A549 (cell line): ENCODE measurements at regions not wholly inside any gene's neighbourhood (a gene's known extent, or its start where the extent isn't known, plus 50 kb on each side); places are given as distances from the start of the nearest gene placed in this dataset.

Experiments used
- ATAC-seq, 2 experiments: fragments of 200-7000 bp in 1 of 2; fragments of >200 bp in 1 of 2; cut with Nextera tagmentation in 1 of 2; cut with Tn5 transposase in 1 of 2; 3 replicates each; pipeline versions ENCODE4 v1.8.0 to v1.9.1; 2018 to 2020; ENCODE audit warnings: mild to moderate bottlenecking in 1 of 2, moderate library complexity in 1 of 2
- CTCF ChIA-PET: fragments of 300-600 bp; sonication (Branson Sonifier 250); formaldehyde crosslinking; extraction: SDS; loops from one replicate; lab custom pipeline; 2021; ENCODE audit warnings: antibody characterized with exemption, inconsistent platforms; lab: Yijun Ruan, JAX
- POLR2A ChIA-PET: fragments of 350-600 bp; formaldehyde crosslinking; extraction: SDS; loops from one replicate; lab custom pipeline; 2021; ENCODE audit warnings: antibody characterized with exemption, inconsistent platforms; lab: Yijun Ruan, JAX
- DNase-seq, 2 experiments: peaks; one replicate each; pipeline versions ENCODE4 v3.0.0 to v3.0.0-alpha.2; 2011 to 2016; ENCODE audit warnings: low read depth in 1 of 2, low spot score in 1 of 2
- FAIRE-seq: peaks from 2 replicates; lab custom pipeline; 2011; peaks lifted over from hg19 to GRCh38; lab: Jason Lieb, UNC
- H3K27ac ChIP-seq, 2 experiments: fragments of >200 bp; sonication (Bioruptor Twin); formaldehyde crosslinking; 3 replicates each; pipeline ENCODE4 v1.5.1; 2016 to 2017
- H3K4me1 ChIP-seq: fragments of >200 bp; sonication (Bioruptor Twin); formaldehyde crosslinking; 3 replicates; pipeline ENCODE4 v1.6.1; 2016
- H3K4me2 ChIP-seq: fragments of >200 bp; sonication (Bioruptor Twin); formaldehyde crosslinking; 3 replicates; pipeline ENCODE4 v1.6.1; 2016
- H3K4me3 ChIP-seq: fragments of >200 bp; sonication (Bioruptor Twin); formaldehyde crosslinking; 3 replicates; pipeline ENCODE4 v1.5.1; 2016
- H3K9me3 ChIP-seq: fragments of >200 bp; sonication (Bioruptor Twin); formaldehyde crosslinking; 3 replicates; pipeline ENCODE4 v1.6.1; 2016
- BHLHE40 ChIP-seq: IDR thresholded peaks from 2 replicates; pipeline ENCODE4 v1.6.1; 2012; ENCODE audit warnings: low read depth, low read length, inconsistent platforms
- CHD2 ChIP-seq: fragments of 150-350 bp; IDR thresholded peaks from 2 replicates; pipeline ENCODE4 v1.6.1; 2014; ENCODE audit warnings: low read length; ENCODE audit not compliant: partially characterized antibody
- CHD4 ChIP-seq: fragments of 200-600 bp; sonication (generic); IDR thresholded peaks from 2 replicates; pipeline ENCODE4 v1.6.1; 2016; ENCODE audit warnings: antibody characterized with exemption, mild to moderate bottlenecking, borderline replicate concordance
- FOXS1 ChIP-seq: fragments of 250-450 bp; sonication (Bioruptor Pico); IDR thresholded peaks from 2 replicates; pipeline ENCODE4 v1.5.0; 2020; ENCODE audit warnings: mild to moderate bottlenecking, moderate library complexity
- GATA3 ChIP-seq: IDR thresholded peaks from 2 replicates; pipeline ENCODE4 v1.6.1; 2012; ENCODE audit warnings: borderline replicate concordance
- HEYL ChIP-seq: fragments of 250-450 bp; sonication (Bioruptor Pico); IDR thresholded peaks from 2 replicates; pipeline ENCODE4 v1.8.0; 2021; ENCODE audit warnings: mild to moderate bottlenecking, moderate library complexity
- HOXA7 ChIP-seq: fragments of 250-450 bp; sonication (Bioruptor Pico); IDR thresholded peaks from 2 replicates; pipeline ENCODE4 v1.5.0; 2020; ENCODE audit warnings: mild to moderate bottlenecking, moderate library complexity
- HOXB13 ChIP-seq: fragments of 250-450 bp; sonication (Bioruptor Pico); IDR thresholded peaks from 2 replicates; pipeline ENCODE4 v1.5.0; 2020; ENCODE audit warnings: low read depth, mild to moderate bottlenecking, moderate library complexity
- HOXB5 ChIP-seq: fragments of 250-450 bp; sonication (Bioruptor Pico); IDR thresholded peaks from 2 replicates; pipeline ENCODE4 v1.5.0; 2020; ENCODE audit warnings: mild to moderate bottlenecking, moderate library complexity
- JUN ChIP-seq, 2 experiments: fragments of >200 bp; sonication (Bioruptor Twin); formaldehyde crosslinking; IDR thresholded peaks; 2 replicates in 1 of 2; 3 replicates in 1 of 2; pipeline ENCODE4 v1.6.1; 2016 to 2017
- MAFK ChIP-seq: fragments of 450-650 bp; IDR thresholded peaks from 2 replicates; pipeline ENCODE4 v1.6.1; 2014; ENCODE audit not compliant: partially characterized antibody
- MAZ ChIP-seq: fragments of 150-350 bp; IDR thresholded peaks from 2 replicates; pipeline ENCODE4 v1.6.1; 2014; ENCODE audit warnings: antibody characterized with exemption, low read depth, low read length, borderline replicate concordance
- MYC ChIP-seq: IDR thresholded peaks from 2 replicates; pipeline ENCODE4 v1.6.1; 2012; ENCODE audit warnings: mild to moderate bottlenecking, inconsistent platforms, low read length, improper control_type of control experiment, borderline replicate concordance
- NFE2L2 ChIP-seq: fragments of 150-350 bp; conservative IDR thresholded peaks from 2 replicates; pipeline ENCODE4 v1.6.1; 2014; ENCODE audit warnings: low read length
- NPAS2 ChIP-seq: fragments of 250-450 bp; sonication (Bioruptor Pico); IDR thresholded peaks from 2 replicates; pipeline ENCODE4 v1.8.0; 2022; ENCODE audit warnings: mild to moderate bottlenecking, moderate library complexity, borderline replicate concordance
- NR3C1 ChIP-seq: fragments of >200 bp; sonication (Bioruptor Twin); formaldehyde crosslinking; IDR thresholded peaks from 3 replicates; pipeline ENCODE4 v1.6.1; 2017
- PHF8 ChIP-seq: fragments of 200-600 bp; sonication (generic); IDR thresholded peaks from 2 replicates; pipeline ENCODE4 v1.6.1; 2016; ENCODE audit warnings: low read depth, mild to moderate bottlenecking, antibody characterized with exemption, moderate library complexity, borderline replicate concordance
- RCOR1 ChIP-seq: fragments of 150-350 bp; IDR thresholded peaks from 2 replicates; pipeline ENCODE4 v1.6.1; 2014; ENCODE audit warnings: antibody characterized with exemption, low read length, low read depth
- RFX5 ChIP-seq: fragments of 450-650 bp; IDR thresholded peaks from 2 replicates; pipeline ENCODE4 v1.7.1; 2014; ENCODE audit warnings: antibody characterized with exemption, mild to moderate bottlenecking, moderate library complexity
- RNF2 ChIP-seq: fragments of 200-600 bp; sonication (generic); IDR thresholded peaks from 2 replicates; pipeline ENCODE4 v1.6.1; 2016; ENCODE audit warnings: low read depth, mild to moderate bottlenecking, antibody characterized with exemption, moderate library complexity, borderline replicate concordance
- SREBF2 ChIP-seq: fragments of 450-650 bp; IDR thresholded peaks from 2 replicates; pipeline ENCODE4 v1.6.1; 2014; ENCODE audit warnings: mild to moderate bottlenecking, moderate library complexity
- TP53 ChIP-seq: fragments of 250-450 bp; sonication (Bioruptor Pico); IDR thresholded peaks from 2 replicates; pipeline ENCODE4 v1.5.0; 2021; ENCODE audit warnings: mild to moderate bottlenecking, moderate library complexity
- ZSCAN20 ChIP-seq: fragments of 250-450 bp; sonication (Bioruptor Pico); IDR thresholded peaks from 2 replicates; pipeline ENCODE4 v1.8.0; 2022; ENCODE audit warnings: mild to moderate bottlenecking, moderate library complexity
- WGBS: methylation state at CpG from one replicate; pipeline ENCODE4 v1.1.6; 2017; ENCODE audit errors: missing lambda C conversion rate; 5-methylcytosine and 5-hydroxymethylcytosine counted together
- TF ChIP-seq, protein P1 (sequence below): IDR thresholded peaks from 2 replicates; pipeline ENCODE4 v1.6.1; 2012
- TF ChIP-seq, protein P2 (sequence below): fragments of 250-450 bp; sonication (Bioruptor Pico); IDR thresholded peaks from 2 replicates; pipeline ENCODE4 v1.5.0; 2021; ENCODE audit warnings: mild to moderate bottlenecking, moderate library complexity, borderline replicate concordance
- TF ChIP-seq, protein P3 (sequence below): fragments of 250-450 bp; sonication (Bioruptor Pico); IDR thresholded peaks from 2 replicates; pipeline ENCODE4 v1.5.0; 2020; ENCODE audit warnings: low read depth, mild to moderate bottlenecking, moderate library complexity
- TF ChIP-seq, protein P4 (sequence below): fragments of >200 bp; sonication (Bioruptor Twin); formaldehyde crosslinking; IDR thresholded peaks from 3 replicates; pipeline ENCODE4 v1.5.1; 2016
- TF ChIP-seq, protein P5 (sequence below): fragments of >200 bp; sonication (Bioruptor Twin); formaldehyde crosslinking; IDR thresholded peaks from 2 replicates; pipeline ENCODE4 v1.6.1; 2016
- TF ChIP-seq, protein P6 (sequence below): IDR thresholded peaks from 2 replicates; pipeline ENCODE4 v1.6.1; 2012

DNA sequence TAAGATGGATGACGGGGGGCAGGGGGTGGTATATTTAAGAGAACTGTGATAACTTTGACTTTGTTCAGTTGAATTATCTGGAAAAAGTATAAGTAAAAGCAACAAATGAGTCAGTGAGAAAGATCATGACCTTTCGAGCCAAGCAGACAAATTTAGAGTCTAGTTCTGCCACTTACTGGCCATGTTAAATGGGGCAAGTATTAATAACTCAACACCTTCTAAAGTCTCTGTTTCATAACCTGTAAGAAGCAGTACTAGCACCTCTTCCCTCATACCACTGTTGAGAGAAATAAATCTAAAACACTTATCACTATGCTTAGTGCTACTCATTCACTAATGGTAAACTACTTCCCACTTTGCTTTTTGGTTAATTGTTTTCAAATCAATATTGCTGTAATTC, 604.4 kb upstream of the LRRN3 start:
- WGBS, result 28% methylated on average over 2 of the region's 2 CpGs
- FAIRE-seq (no peak), DNase-seq (no peak)
- no peak overlapping the region for H3K4me3 ChIP-seq
- TF ChIP-seq, protein P1, sequence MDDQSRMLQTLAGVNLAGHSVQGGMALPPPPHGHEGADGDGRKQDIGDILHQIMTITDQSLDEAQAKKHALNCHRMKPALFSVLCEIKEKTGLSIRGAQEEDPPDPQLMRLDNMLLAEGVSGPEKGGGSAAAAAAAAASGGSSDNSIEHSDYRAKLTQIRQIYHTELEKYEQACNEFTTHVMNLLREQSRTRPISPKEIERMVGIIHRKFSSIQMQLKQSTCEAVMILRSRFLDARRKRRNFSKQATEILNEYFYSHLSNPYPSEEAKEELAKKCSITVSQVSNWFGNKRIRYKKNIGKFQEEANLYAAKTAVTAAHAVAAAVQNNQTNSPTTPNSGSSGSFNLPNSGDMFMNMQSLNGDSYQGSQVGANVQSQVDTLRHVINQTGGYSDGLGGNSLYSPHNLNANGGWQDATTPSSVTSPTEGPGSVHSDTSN, result no peak
- TF ChIP-seq MYC (no peak), RFX5 (no peak), ZSCAN20 (CRISPR knock-in tag) (no peak), NPAS2 (CRISPR knock-in tag) (no peak), NR3C1 (no peak), CHD4 (no peak), FOXS1 (CRISPR knock-in tag) (no peak), JUN (IDR thresholded peaks at IDR 0.05) (no peak), RNF2 (no peak), PHF8 (no peak), MAZ (no peak), RCOR1 (no peak), TP53 (CRISPR knock-in tag) (no peak), MAFK (no peak)
- TF ChIP-seq, protein P2, sequence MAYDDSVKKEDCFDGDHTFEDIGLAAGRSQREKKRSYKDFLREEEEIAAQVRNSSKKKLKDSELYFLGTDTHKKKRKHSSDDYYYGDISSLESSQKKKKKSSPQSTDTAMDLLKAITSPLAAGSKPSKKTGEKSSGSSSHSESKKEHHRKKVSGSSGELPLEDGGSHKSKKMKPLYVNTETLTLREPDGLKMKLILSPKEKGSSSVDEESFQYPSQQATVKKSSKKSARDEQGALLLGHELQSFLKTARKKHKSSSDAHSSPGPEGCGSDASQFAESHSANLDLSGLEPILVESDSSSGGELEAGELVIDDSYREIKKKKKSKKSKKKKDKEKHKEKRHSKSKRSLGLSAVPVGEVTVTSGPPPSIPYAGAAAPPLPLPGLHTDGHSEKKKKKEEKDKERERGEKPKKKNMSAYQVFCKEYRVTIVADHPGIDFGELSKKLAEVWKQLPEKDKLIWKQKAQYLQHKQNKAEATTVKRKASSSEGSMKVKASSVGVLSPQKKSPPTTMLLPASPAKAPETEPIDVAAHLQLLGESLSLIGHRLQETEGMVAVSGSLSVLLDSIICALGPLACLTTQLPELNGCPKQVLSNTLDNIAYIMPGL, result no peak
- TF ChIP-seq, all 56 proteins: peak for 0
- H3K4me1 ChIP-seq, result no peaks in the 10 kb centered on the region
- ChIA-PET POLR2A (no interaction called here), CTCF (no interaction called here)
- no peak for ATAC-seq
- H3K9me3 ChIP-seq, result no peaks in the 10 kb centered on the region
- no peak overlapping the region for H3K27ac ChIP-seq
- H3K4me2 ChIP-seq, result no peak overlapping the region

DNA sequence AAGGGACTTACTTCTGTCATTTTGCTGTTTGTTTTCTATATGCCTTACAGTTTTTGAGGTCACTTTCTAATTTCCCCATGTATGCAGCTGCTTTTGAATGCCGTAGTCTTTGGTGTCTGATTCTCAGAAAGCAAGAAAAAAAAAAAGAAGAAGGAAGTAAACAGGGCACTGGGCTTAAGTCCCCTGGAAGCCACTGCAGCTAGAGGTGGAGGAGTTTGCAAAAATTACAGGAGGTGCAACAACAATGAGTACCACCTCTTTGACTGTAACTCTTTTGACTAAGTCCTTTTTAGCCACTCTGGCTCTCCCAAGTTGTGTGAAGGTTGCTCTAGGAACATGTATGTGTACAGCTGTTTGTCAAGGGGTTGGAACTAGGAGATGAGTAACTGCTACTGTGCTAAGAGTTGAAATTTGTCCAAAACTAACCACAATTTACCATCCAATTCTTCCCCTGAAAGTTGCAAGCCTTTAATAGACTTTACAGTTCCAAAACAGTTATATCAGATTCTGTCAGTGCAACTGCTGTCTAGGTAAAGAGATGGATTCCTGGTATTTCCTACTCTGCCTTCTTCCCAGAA, 588.0 kb upstream of the LRRN3 start:
- CTCF ChIA-PET, result no interaction called here

More for the DNA sequence above, 588.0 kb upstream of the LRRN3 start:
- no peak for DNase-seq
- Histone ChIP-seq H3K27ac (no peak overlapping the region), H3K4me3 (no peak overlapping the region), H3K4me1 (no peaks in the 10 kb centered on the region), H3K9me3 (no peaks in the 10 kb centered on the region), H3K4me2 (no peak overlapping the region)
- ATAC-seq, result no peak
- POLR2A ChIA-PET, result no interaction called here
- FAIRE-seq, result no peak
- 61% methylated on average over 1 of the region's 1 CpG for WGBS
- TF ChIP-seq, protein P3, sequence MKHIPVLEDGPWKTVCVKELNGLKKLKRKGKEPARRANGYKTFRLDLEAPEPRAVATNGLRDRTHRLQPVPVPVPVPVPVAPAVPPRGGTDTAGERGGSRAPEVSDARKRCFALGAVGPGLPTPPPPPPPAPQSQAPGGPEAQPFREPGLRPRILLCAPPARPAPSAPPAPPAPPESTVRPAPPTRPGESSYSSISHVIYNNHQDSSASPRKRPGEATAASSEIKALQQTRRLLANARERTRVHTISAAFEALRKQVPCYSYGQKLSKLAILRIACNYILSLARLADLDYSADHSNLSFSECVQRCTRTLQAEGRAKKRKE (CRISPR knock-in tag), result no peak
- TF ChIP-seq, protein P4, sequence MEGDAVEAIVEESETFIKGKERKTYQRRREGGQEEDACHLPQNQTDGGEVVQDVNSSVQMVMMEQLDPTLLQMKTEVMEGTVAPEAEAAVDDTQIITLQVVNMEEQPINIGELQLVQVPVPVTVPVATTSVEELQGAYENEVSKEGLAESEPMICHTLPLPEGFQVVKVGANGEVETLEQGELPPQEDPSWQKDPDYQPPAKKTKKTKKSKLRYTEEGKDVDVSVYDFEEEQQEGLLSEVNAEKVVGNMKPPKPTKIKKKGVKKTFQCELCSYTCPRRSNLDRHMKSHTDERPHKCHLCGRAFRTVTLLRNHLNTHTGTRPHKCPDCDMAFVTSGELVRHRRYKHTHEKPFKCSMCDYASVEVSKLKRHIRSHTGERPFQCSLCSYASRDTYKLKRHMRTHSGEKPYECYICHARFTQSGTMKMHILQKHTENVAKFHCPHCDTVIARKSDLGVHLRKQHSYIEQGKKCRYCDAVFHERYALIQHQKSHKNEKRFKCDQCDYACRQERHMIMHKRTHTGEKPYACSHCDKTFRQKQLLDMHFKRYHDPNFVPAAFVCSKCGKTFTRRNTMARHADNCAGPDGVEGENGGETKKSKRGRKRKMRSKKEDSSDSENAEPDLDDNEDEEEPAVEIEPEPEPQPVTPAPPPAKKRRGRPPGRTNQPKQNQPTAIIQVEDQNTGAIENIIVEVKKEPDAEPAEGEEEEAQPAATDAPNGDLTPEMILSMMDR, result no peak
- no peak for TF ChIP-seq HOXB5
- TF ChIP-seq HOXB13 (CRISPR knock-in tag), result no peak
- TF ChIP-seq ZSCAN20 (CRISPR knock-in tag), result no peak
- TF ChIP-seq, protein P5, sequence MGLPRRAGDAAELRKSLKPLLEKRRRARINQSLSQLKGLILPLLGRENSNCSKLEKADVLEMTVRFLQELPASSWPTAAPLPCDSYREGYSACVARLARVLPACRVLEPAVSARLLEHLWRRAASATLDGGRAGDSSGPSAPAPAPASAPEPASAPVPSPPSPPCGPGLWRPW, result no peak
- TF ChIP-seq HOXA7 (CRISPR knock-in tag), result no peak
- TF ChIP-seq HEYL (CRISPR knock-in tag), result no peak
- no peak for TF ChIP-seq GATA3
- TF ChIP-seq, protein P6, sequence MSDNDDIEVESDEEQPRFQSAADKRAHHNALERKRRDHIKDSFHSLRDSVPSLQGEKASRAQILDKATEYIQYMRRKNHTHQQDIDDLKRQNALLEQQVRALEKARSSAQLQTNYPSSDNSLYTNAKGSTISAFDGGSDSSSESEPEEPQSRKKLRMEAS, result no peak
- no peak for TF ChIP-seq SREBF2
- TF ChIP-seq CHD2, result no peak
- no peak for TF ChIP-seq NFE2L2
- no peak for TF ChIP-seq BHLHE40
- TF ChIP-seq FOXS1 (CRISPR knock-in tag), result no peak
- no peak for TF ChIP-seq RFX5
- TF ChIP-seq JUN (IDR thresholded peaks at IDR 0.05), result no peak
